ENCODE measurements at regions not wholly inside any gene's neighbourhood (a gene's known extent, or its start where the extent isn't known, plus 50 kb on each side); places are given as distances from the start of the nearest gene placed in this dataset.

DNA sequence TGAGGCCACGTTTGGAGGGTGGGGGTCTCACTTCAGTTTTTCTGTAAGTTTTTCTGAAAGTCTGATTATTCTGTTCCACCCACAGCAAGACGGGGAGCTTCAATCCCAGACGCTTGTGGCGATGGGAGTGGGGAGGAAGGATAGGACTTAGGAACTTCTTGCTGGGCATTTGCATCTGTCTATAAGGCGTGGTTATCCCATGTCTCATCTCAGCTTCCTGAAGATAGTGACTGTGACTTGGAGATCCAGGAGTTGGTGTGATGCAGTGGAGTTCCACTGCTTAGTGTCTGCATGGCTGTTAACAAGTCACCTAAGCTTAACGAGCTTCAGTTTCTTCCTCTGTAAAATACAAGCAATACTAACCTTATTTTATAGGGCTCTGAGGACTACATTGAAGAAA is 58.9 kb upstream of the BARX2 start:
- no peaks in the 10 kb centered on the region for H4K20me1 ChIP-seq (ENCODE audit: insufficient read depth, low read length)
- 71% methylated on average over 6 of the region's 6 CpGs for WGBS (ENCODE audit: low lambda C conversion rate)
- no peaks in the 10 kb centered on the region for H3K36me3 ChIP-seq (replicated peaks in 1 of 2; ENCODE audit: control insufficient read depth in 1 of 2, insufficient read depth in 2 of 2, low read length in 2 of 2)
- H3K27ac ChIP-seq (ENCODE audit: extremely low read length, insufficient read depth, low read length), result no peak overlapping the region
- peak overlapping the region; percentile 75; the same call in 1 of the 2 replicates for H3K4me2 ChIP-seq (ENCODE audit: low read depth, low read length)
- H2AFZ ChIP-seq (ENCODE audit: low read length), result no peak overlapping the region
- H3K9ac ChIP-seq (ENCODE audit: insufficient read depth, low read depth, low read length), result no peak overlapping the region
- DNase-seq (ENCODE audit: low spot score) (no peak), ATAC-seq (no peak), FAIRE-seq (no peak)
- BruUV-seq (replicated peaks), result no TSS peak
- no peaks in the 10 kb centered on the region for H3K79me2 ChIP-seq (ENCODE audit: insufficient read depth, low read length)
- no peaks in the 10 kb centered on the region for H3K27me3 ChIP-seq (ENCODE audit: control insufficient read depth in 1 of 2, insufficient read depth in 2 of 2, low read length in 2 of 2)
- H3K9me3 ChIP-seq (ENCODE audit: low read length), result no peaks in the 10 kb centered on the region
- CTCF ChIA-PET (ENCODE audit: low intra/inter-chr PET ratio, low total read pairs), result no interaction called here
- in situ Hi-C loops (cut with HindIII; ENCODE audit: extremely low pct_ligation_motif_present, low pct_unique_long_range_greater_than_20kb), result no loop called here
- H3K4me1 ChIP-seq (ENCODE audit: insufficient read depth, low read length), result peaks cover 68% of the 10 kb centered on the region
- POLR2A ChIA-PET, result no interaction called here
- no peak overlapping the region for H3K4me3 ChIP-seq (replicated peaks in 1 of 3; ENCODE audit: insufficient read depth in 1 of 3, low read depth in 2 of 3, low read length in 3 of 3)
- intact Hi-C loops (cut with micrococcal nuclease; ENCODE audit: unreplicated experiment), result no loop called here
- TF ChIP-seq, protein P1, sequence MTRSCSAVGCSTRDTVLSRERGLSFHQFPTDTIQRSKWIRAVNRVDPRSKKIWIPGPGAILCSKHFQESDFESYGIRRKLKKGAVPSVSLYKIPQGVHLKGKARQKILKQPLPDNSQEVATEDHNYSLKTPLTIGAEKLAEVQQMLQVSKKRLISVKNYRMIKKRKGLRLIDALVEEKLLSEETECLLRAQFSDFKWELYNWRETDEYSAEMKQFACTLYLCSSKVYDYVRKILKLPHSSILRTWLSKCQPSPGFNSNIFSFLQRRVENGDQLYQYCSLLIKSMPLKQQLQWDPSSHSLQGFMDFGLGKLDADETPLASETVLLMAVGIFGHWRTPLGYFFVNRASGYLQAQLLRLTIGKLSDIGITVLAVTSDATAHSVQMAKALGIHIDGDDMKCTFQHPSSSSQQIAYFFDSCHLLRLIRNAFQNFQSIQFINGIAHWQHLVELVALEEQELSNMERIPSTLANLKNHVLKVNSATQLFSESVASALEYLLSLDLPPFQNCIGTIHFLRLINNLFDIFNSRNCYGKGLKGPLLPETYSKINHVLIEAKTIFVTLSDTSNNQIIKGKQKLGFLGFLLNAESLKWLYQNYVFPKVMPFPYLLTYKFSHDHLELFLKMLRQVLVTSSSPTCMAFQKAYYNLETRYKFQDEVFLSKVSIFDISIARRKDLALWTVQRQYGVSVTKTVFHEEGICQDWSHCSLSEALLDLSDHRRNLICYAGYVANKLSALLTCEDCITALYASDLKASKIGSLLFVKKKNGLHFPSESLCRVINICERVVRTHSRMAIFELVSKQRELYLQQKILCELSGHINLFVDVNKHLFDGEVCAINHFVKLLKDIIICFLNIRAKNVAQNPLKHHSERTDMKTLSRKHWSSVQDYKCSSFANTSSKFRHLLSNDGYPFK (CRISPR knock-in tag; IDR thresholded peaks at IDR 0.05; ENCODE audit: borderline replicate concordance), result no peak
- TF ChIP-seq ZFP37 (CRISPR knock-in tag; IDR thresholded peaks at IDR 0.05; ENCODE audit: borderline replicate concordance) (no peak), RBFOX2 (IDR thresholded peaks at IDR 0.05; ENCODE audit: low read depth, low read length) (no peak), ZNF282 (IDR thresholded peaks at IDR 0.05; ENCODE audit: partially characterized antibody) (no peak), SRSF1 (optimal IDR thresholded peaks at IDR 0.05; ENCODE audit: low read depth, low read length) (no peak), ZNF75D (CRISPR knock-in tag; IDR thresholded peaks at IDR 0.05; ENCODE audit: borderline replicate concordance) (no peak), ZNF660 (CRISPR knock-in tag; IDR thresholded peaks at IDR 0.05; ENCODE audit: borderline replicate concordance, low read depth) (no peak), ASH2L (IDR thresholded peaks at IDR 0.05; ENCODE audit: insufficient read length, low read depth, low read length) (no peak), MED1 (CRISPR knock-in tag; IDR thresholded peaks at IDR 0.05) (no peak), TOPORS (CRISPR knock-in tag; IDR thresholded peaks at IDR 0.05) (no peak), TARDBP (CRISPR knock-in tag; IDR thresholded peaks at IDR 0.05) (no peak), ZNF768 (CRISPR knock-in tag; IDR thresholded peaks at IDR 0.05) (no peak)
- TF ChIP-seq, protein P2, sequence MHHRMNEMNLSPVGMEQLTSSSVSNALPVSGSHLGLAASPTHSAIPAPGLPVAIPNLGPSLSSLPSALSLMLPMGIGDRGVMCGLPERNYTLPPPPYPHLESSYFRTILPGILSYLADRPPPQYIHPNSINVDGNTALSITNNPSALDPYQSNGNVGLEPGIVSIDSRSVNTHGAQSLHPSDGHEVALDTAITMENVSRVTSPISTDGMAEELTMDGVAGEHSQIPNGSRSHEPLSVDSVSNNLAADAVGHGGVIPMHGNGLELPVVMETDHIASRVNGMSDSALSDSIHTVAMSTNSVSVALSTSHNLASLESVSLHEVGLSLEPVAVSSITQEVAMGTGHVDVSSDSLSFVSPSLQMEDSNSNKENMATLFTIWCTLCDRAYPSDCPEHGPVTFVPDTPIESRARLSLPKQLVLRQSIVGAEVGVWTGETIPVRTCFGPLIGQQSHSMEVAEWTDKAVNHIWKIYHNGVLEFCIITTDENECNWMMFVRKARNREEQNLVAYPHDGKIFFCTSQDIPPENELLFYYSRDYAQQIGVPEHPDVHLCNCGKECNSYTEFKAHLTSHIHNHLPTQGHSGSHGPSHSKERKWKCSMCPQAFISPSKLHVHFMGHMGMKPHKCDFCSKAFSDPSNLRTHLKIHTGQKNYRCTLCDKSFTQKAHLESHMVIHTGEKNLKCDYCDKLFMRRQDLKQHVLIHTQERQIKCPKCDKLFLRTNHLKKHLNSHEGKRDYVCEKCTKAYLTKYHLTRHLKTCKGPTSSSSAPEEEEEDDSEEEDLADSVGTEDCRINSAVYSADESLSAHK (CRISPR knock-in tag; IDR thresholded peaks at IDR 0.05; ENCODE audit: borderline replicate concordance), result no peak
- TF ChIP-seq, protein P3, sequence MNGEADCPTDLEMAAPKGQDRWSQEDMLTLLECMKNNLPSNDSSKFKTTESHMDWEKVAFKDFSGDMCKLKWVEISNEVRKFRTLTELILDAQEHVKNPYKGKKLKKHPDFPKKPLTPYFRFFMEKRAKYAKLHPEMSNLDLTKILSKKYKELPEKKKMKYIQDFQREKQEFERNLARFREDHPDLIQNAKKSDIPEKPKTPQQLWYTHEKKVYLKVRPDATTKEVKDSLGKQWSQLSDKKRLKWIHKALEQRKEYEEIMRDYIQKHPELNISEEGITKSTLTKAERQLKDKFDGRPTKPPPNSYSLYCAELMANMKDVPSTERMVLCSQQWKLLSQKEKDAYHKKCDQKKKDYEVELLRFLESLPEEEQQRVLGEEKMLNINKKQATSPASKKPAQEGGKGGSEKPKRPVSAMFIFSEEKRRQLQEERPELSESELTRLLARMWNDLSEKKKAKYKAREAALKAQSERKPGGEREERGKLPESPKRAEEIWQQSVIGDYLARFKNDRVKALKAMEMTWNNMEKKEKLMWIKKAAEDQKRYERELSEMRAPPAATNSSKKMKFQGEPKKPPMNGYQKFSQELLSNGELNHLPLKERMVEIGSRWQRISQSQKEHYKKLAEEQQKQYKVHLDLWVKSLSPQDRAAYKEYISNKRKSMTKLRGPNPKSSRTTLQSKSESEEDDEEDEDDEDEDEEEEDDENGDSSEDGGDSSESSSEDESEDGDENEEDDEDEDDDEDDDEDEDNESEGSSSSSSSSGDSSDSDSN (CRISPR knock-in tag; IDR thresholded peaks at IDR 0.05), result no peak

Measured in HepG2 (cell line).